Right forelimb (tissue), 1 donor: ENCODE measurements at regions not wholly inside any gene's neighbourhood (a gene's known extent, or its start where the extent isn't known, plus 50 kb on each side); places are given as distances from the start of the nearest gene placed in this dataset.
"Not testable (repeated sequence)": the region's sequence is repeated elsewhere in the genome, so short reads cannot be mapped to it uniquely, and the experiment has no call there.

Experiments
- DNase-seq: peaks from one replicate; pipeline ENCODE4 v3.0.0-alpha.2; 2018

GRCh38 chr3:106125321-106125720 is 256.5 kb upstream of the CBLB start:
- DNase-seq: no peak

- DNase-seq: no peak
Measured at GRCh38 chr3:106126067-106126845, 257.4 kb upstream of the CBLB start.

GRCh38 chr3:106126846-106127235 is 258.0 kb upstream of the CBLB start:
- no peak for DNase-seq

GRCh38 chr3:106129939-106130338 is 261.1 kb upstream of the CBLB start:
- DNase-seq: no peak

GRCh38 chr3:106130384-106131198 is 261.8 kb upstream of the CBLB start:
- DNase-seq: no peak

DNA sequence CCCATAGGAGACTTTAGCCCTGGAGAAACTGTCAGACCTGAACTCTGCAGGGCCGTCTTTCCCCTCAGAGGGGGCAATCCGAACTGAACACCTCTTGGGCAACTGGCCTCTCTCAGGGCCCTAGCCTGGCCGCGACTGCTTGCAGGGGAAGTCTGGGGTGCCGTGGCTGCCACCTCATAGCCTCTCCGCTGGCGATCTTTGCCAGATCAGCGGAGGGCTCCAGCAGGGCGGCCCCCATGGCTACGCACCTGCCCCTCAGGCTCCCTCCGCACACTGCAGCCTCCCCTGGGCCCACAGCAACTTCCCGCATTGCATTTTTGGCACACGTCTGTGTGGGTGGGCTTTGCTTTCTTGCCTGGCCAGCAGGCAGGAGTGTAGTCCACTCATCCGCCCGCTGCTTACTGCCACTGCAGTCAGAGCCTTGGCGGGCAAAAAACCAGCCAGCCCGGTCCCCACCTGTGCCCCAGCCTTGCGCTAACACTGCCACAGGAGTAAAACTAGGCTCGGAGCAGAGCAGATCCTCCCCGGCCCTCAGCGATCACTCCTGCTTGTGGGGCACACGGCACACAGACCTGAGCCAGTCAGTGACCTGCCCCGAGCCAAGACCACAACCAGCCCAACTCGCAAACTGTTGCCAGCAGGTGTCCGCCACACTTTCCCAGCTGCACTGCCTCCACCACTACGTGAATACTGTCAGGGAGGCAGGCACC is 266.8 kb upstream of the CBLB start:
- DNase-seq: no peak

GRCh38 chr3:106139826-106140225 is 271.0 kb upstream of the CBLB start:
- DNase-seq: no peak

GRCh38 chr3:106140431-106140830 is 271.6 kb upstream of the CBLB start:
- no peak for DNase-seq

- no peak for DNase-seq
Measured at GRCh38 chr3:106144030-106144429, 275.2 kb upstream of the CBLB start.

DNA sequence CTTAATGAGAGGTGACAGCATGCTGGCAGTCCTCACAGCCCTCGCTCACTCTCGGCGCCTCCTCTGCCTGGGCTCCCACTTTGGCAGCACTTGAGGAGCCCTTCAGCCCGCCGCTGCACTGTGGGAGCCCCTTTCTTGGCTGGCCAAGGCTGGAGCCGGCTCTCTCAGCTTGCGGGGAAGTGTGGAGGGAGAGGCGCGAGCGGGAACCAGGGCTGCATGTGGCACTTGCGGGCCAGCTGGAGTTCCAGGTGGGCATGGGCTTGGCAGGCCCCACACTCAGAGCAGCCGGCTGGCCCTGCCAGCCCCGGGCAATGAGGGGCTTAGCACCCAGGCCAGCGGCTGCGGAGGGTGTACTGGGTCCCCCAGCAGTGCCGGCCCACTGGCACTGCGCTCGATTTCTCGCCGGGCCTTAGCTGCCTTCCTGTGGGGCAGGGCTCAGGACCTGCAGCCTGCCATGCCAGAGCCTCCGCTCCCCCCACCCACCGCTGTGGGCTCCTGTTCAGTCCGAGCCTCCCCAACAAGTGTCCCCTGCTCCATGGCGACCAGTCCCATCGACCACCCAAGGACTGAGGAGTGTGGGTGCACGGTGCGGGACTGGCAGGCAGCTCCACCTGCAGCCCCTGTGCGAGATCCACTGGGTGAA is 279.7 kb upstream of the CBLB start:
- DNase-seq: not testable (repeated sequence)

DNA sequence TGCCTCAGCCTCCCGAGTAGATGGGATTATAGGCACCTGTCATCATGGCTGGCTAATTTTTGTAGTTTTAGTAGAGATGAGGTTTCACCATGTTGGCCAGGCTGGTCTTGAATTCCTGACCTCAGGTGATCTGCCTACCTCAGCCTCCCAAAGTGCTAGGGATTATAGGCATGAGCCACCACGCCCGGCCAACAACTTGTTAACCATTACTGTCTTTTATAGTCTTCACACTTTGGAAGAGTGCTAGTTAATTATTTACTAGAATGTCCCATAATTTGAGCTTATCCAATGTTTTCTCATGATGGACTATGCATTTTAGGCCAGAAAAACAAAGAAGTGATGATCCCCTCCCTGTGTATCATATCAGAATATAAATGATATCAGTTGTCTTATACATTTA is 288.6 kb upstream of the CBLB start:
- DNase-seq: no peak

- DNase-seq: no peak
Measured at GRCh38 chr3:106160396-106160795, 291.6 kb upstream of the CBLB start.

DNA sequence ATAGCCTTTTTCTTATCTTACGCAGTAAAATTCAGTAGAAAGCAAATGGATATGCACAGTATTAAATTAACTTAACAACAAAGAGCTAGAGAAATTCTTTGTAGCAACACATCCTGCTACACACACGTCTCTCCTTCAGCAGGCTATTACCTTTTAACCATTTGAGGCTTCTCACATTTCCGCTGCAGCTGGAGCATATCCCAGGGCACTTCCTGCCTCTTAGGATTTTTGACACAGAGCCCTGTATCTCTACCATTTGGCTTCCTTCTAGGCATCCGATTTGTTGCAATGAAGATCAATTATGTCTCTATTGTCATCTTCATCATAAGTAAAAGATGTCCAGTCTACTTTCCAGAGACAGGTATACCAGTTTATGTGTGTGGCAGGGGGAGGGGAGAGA is 292.4 kb upstream of the CBLB start:
- no peak for DNase-seq

DNA sequence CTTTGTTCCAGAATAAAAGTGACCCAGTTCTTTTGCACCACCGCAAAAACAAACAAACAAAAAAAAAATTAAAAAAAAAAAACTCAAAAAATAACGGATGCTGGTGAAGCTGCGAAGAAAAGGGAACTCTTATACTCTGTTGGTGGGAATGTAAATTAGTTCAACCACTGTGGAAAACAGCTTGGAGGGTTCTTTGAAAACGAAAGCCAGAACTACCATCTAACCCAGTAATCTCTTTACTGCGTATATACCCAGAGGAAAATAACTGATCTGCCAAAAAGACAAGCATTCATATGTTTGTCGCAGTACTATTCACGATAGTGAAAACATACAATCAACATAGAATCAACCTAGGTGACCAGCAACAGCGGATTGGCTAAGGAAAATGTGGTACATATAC is 298.9 kb upstream of the CBLB start:
- no peak for DNase-seq

DNA sequence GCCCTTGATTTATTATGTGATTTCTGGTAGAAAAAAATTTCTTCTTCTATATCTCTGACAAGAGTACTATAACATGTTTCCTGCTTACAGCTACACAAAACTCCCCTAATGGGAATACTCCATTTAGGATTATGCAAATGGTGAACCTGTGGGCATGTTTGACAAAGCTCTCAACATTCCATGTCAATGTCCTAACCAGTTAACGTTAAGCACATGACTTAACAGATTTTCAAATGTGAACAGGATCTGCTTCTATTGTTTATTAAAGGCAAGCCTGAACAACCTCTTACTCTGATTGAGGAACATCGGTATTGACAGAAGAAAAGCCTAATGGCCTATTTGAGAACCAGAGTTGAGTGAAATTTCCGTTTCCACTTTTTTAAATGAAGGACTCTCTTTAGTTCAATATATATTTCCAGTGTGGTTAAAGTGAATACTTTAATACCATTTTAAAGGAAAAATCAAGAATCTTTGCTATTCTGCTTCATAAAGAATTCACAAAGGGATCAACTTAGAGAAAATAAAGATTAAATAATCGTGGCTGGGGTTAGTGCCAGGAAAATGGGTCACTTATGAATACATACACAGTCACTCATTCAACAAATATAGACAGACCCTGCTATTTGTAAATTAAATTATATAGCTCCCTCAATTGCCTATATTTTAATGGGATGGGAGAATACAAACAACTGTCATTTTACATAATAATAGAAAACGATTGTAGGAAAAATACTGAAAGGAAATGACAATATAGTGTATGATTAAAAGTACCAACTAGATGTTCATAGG is 300.3 kb upstream of the CBLB start:
- DNase-seq: no peak

GRCh38 chr3:106170636-106171035 is 301.8 kb upstream of the CBLB start:
- no peak for DNase-seq

- DNase-seq: no peak
Measured at GRCh38 chr3:106172101-106172500, 303.3 kb upstream of the CBLB start.

GRCh38 chr3:106172780-106173179 is 304.0 kb upstream of the CBLB start:
- no peak for DNase-seq

GRCh38 chr3:106175276-106175675 is 306.5 kb upstream of the CBLB start:
- no peak for DNase-seq

DNA sequence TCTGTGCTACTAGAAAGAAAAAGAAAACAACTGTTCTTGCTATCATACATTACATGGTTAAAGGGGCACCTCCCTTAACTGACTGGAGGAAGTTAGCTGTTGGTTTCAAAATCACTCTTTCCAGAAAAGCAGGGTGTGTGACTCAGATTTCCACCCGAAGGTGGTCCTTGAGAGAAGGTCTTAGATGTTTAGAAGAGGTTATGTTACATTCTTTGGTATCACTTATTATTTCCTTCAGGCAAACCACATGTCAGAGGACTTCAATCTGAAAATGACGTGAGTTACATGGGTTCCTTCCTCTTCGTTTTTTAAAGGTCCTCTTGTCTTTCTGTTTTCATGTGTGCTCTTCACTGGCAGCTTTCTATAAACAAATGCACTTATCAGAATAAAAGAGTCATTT is 307.9 kb upstream of the CBLB start:
- no peak for DNase-seq

DNA sequence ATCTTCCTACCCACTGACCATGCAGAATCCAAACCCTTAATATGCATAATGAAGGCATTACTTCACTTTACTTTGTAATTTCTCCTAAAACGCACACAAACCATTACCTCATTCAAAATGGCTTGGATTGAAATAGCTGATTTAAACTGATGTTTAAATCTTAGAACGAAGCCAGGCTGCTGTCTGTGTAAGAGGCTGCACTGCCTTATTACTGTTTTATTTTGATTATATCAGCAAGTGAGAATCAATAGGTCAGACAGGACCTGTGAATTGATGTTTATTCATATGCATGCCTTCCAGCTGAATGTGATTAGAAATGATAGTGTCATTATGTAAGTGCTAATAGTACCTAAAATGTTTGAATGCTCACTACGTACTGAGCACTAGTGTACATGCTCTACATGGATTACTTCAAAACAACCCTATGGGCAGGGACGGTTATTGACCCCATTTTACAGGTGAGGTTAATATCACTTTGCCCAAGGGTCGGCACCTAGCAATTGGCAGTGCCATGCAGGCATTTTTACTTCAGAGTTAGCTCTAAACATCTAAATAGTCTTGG is 314.2 kb upstream of the CBLB start:
- DNase-seq: no peak
